Activated CD4-positive, alpha-beta T cell treated with anti-CD3 and anti-CD28 coated beads, Interleukin-2, amount 50 U/mL, for 24 hours (primary cell): ENCODE measurements at regions not wholly inside any gene's neighbourhood (a gene's known extent, or its start where the extent isn't known, plus 50 kb on each side); places are given as distances from the start of the nearest gene placed in this dataset.

Experiments used
- DNase-seq, 2 donors: peaks; one replicate each; pipeline ENCODE4 v3.0.0-alpha.2; 2020; ENCODE audit warnings: low read depth in 1 of 2, low spot score in 1 of 2

DNA sequence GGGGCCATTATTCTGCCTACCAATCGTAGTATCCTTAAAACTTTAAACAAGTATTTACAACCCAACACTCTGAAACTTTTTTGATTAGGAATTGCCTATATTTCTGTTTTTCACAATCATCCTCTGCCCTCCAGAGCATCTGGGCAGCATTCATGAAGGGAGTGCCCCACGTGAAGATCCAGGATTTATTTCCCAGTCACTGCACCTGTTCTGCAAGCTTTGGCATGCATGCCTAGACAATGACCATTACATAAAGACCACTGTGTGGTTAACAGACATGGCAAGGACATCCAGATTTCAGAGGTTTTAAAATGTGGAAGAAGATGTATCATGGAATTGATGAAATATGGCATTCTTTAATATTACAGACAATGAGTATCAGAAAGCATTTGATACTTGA is 1083.8 kb downstream of the TBC1D22A start:
- no peak for DNase-seq

DNA sequence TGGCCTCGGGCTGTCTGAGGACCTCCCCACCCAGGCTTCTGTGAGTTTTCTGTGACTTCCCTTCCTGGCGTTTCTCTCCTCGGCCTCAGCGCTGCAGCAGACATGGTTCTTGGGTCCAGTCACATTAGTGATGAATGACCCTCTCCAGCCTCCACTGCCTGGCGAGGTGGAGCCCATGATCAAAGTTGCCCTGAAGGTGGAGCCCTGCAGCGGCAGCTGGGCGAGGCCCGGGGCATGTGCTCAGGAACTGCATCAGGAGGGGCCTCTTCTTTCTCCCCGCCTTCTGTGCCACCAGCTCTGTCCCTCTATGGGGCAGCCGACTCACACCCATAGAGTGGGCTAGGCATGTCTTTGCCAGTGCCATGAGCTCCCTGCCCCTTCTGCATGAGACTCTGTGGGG is 1079.7 kb downstream of the TBC1D22A start:
- no peak for DNase-seq

DNA sequence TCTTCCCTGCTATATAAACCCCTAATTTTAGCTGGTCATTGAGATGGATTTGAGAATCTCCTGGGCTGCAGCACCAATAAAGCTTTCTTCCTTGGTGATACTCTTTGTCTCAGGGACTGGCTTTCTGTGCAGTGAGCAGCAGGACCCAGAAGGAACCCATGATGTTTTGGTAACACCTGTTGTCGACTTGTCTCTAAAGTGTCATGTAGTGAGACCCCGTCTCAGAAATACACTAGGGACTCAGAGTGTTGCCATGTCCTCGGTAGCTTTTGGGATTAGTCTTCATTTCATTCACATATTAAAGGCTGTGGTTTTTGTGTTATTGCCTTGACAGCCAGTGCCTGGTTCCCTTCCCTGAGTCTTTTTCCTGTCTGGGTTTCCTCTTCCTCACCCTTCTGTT is 1078.7 kb downstream of the TBC1D22A start:
- DNase-seq, result no peak

DNA sequence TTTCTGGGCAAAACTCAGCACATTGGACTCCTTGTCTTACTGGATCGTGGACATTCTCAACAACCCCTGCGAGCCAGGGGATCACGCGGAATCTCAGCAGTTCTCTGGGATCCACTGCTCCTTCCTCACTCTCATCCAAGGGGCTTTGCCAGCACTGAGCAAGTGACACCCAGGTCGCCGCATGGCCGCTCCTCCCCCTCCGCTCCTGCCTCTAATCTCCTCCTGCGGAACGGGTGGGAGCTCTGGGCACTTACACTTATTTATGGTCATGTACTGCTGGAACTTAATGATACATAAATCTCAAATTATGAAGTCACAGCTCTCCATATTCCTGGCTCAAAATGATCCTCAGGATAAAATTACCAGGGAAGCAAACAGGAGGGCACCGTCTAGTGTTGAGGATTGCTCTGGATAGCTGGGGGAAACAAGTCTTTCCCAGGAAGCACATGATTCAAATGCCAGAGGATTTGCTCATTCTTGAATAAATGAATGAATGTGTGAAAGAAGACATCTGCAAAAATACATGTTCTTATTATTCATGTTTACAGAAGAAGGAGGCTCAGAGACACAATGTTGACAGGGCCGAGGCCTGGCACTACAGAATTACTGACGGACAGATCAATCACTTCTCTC is 1077.3 kb downstream of the TBC1D22A start:
- no peak for DNase-seq

DNA sequence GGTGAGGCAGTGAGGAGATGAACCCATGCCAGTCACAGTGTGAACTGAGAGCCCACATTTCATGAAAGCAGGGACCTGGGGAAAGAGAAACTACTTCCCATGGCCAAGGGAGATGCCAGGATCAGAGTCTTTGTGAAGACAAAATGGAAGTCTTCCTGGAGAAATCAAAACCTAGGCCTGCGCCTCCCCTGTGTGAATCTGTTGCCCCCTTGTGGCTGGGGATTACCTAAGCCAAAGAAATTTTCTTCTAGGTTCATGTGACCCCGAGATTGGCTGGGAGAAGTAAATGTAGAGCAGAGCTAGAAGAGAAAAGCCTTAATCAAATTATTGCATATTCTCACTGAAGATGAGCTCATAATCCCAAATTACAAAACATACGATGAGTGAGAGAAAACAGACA is 1075.3 kb downstream of the TBC1D22A start:
- DNase-seq, result peak in 1 of 2 donors; percentile 3

DNA sequence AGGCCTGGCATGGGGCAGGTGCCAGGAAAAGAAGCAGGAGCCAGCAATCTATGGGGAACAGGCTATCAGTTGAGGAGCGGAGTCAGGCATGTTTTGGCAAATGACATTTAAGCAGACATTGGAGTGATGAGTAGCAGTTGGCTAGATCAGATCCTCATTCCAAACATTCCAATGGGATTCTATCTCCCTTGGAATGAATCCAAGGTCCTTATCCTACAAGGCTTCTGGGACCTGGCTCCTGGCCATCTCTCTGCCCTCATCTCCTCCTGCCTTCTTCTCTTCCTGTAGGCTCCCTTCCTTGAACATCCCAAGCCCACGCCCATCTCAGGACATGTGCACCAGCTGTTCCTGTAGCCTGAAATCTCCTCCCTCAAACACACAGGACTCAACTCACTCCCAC is 1074.5 kb downstream of the TBC1D22A start:
- no peak for DNase-seq

DNA sequence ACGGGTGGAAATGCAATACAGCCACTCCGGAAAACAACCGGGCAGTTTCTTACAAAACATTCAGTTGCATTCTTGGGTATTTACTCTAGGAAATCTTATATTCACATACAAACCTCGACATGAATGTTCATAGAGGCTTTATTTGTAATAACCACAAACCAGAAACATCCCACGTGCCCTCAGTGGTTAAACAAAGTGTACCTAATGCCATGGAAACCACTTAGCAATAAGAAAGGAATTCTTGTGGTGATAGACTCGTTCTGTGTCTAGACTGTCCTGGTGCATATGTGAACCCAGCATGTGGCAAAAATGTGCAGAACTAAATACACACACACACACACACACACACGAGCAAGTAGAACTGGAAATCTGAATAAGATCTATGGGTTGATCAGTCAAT is 1073.3 kb downstream of the TBC1D22A start:
- no peak for DNase-seq

GRCh38 chr22:47826016-47826415 is 1063.6 kb downstream of the TBC1D22A start:
- DNase-seq, result no peak

GRCh38 chr22:47822422-47822821 is 1060.0 kb downstream of the TBC1D22A start:
- no peak for DNase-seq

- DNase-seq, result no peak
These were observed 1056.0 kb downstream of the TBC1D22A start for GRCh38 chr22:47818496-47818895.

GRCh38 chr22:47817380-47817779 is 1054.9 kb downstream of the TBC1D22A start:
- no peak for DNase-seq

- no peak for DNase-seq
These were observed 1054.4 kb downstream of the TBC1D22A start for GRCh38 chr22:47816863-47817210.

DNA sequence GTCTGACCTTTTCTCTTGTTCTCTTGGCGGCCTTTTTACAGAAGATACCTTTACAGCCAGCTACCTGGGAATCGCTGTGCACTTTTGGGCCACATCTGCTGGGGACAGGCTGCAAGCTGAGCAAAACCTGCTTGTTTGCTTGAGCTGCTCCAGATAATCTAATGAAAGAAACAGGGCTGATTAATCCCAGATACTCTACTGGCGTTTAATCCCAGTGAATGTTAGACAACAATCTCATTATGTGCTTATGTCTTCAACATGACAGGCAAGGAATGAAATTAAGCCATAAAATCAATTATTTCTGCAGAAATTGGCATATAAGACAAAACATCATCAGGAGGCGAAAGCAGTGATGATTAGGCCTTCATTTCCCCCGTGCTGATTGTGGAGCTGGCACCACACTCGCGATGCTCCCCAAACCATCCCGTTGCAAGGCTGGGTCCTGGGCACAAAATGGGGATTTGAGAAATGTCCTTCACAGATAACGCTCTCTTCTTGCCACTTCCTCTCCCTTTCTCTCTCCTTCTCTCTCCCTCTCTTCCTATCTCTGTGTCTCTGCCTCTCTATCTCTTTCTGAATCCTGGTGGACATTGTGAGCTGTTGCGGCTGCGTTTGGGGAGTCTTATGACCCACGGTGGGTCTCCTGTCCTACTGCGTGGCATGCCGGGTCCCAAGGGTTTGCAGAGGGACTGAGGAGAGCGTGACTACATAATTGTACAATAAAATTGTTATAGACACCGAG is 1053.8 kb downstream of the TBC1D22A start:
- no peak for DNase-seq

DNA sequence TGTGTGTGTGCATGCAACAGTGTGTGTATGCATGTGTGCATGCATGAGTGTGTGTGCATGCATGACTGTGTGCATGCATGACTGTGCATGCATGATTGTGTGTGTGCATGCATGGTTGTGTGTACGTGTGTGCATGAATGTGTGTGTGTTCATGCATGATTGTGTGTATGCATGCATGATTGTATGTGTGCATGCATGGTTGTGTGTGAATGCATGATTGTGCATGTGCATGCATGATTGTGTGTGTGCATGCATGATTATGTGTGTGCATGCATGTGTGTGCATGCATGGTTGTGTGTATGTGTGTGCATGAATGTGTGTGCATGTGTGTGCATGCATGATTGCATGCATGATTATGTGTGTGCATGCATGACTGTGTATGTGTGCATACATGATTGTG is 1052.0 kb downstream of the TBC1D22A start:
- DNase-seq, result no peak

- no peak for DNase-seq
These were observed 1051.2 kb downstream of the TBC1D22A start for GRCh38 chr22:47813661-47814060.

- no peak for DNase-seq
These were observed 1049.5 kb downstream of the TBC1D22A start for GRCh38 chr22:47811971-47812370.

- DNase-seq, result no peak
These were observed 1048.4 kb downstream of the TBC1D22A start for GRCh38 chr22:47810505-47811500.

GRCh38 chr22:47808886-47809620 is 1046.6 kb downstream of the TBC1D22A start:
- DNase-seq, result no peak

- no peak for DNase-seq
These were observed 1045.8 kb downstream of the TBC1D22A start for GRCh38 chr22:47808236-47808635.

DNA sequence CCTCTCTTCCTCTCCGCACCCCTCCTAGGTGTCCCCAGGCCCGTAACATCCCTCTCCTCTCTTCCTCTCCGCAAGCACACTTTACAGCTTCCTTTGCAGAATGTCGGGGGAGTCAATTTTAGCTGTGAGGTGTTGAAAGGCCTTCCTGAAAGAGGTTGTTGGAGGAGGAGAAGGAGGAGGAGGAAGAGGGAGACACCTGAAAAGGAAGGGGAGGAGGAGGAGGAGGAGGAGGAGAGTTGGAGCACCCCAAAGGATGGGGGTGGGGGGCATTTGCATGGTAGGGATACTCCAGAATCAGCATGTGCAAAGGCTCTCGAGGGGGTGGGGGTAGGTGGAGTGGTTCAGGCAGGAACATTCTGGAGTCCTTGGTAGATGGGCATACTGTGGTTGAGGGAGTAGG is 1045.1 kb downstream of the TBC1D22A start:
- DNase-seq, result no peak

DNA sequence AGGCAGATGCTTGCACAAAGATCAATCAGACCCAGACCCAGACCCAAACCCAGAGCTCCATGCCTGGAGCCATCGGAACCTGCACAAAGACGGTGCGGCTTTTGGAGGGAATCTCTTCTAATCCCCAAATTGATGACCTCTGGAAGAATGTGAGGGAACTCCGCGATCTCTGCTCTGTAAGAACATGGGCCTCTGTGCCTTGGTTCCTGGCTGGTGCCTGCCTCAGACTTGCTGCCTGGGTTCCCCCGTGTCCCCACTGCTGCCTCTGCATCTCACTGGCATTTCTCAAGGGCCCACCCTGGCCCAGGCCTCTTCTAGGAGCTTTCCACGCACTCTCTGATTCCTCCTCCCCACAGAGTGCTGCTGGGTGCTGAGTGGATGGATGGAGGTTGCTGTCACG is 1044.4 kb downstream of the TBC1D22A start:
- no peak for DNase-seq
